OCI-LY3 (cell line): ENCODE measurements at regions not wholly inside any gene's neighbourhood (a gene's known extent, or its start where the extent isn't known, plus 50 kb on each side); places are given as distances from the start of the nearest gene placed in this dataset.

Experiments
- EZH2phosphoT487 ChIP-seq: fragments of 200-600 bp; shearing (Covaris generic); IDR thresholded peaks from 2 replicates; pipeline ENCODE4 v1.6.1; 2018; ENCODE audit warnings: antibody characterized with exemption, mixed run types, low read depth
- TF ChIP-seq, protein P1 (sequence below): fragments of 200-600, 300-600 bp; sonication (generic); IDR thresholded peaks from 2 replicates; pipeline ENCODE4 v1.5.1; 2014; ENCODE audit warnings: antibody characterized with exemption, low read length, low read depth

DNA sequence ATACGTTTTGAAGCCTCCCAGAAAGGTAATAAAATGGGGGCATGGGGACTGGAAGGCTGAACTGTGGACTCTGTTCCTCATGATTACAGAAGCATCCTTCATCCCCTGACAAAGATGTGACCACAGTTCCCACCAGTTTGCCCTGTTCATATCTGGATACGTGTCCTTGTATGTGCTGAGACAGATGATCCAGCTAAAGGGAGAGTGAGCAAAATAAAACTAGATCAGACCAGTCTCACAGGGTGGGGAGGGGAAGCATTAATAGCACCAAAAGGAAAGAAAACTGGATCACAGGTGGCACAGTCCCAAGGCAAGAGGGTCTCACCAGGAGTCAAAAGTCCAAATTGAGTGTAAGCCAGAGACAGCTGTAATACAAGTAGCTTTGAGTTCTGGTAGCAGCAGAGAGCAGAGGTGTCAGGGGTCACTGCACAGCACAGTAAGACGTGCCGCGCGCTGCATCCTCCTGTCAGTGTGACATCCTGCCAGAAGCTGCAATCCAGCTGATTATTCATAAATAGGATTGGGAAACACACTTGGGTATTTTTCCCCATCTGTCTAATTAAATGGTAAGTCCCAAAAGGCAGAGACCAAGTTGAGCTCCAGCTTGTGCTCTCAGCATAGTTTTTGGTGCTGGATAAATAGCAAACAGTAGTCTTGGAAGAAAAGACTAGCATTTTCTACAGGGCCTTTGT, 560.0 kb upstream of the CFAP20DC start:
- TF ChIP-seq, protein P1, sequence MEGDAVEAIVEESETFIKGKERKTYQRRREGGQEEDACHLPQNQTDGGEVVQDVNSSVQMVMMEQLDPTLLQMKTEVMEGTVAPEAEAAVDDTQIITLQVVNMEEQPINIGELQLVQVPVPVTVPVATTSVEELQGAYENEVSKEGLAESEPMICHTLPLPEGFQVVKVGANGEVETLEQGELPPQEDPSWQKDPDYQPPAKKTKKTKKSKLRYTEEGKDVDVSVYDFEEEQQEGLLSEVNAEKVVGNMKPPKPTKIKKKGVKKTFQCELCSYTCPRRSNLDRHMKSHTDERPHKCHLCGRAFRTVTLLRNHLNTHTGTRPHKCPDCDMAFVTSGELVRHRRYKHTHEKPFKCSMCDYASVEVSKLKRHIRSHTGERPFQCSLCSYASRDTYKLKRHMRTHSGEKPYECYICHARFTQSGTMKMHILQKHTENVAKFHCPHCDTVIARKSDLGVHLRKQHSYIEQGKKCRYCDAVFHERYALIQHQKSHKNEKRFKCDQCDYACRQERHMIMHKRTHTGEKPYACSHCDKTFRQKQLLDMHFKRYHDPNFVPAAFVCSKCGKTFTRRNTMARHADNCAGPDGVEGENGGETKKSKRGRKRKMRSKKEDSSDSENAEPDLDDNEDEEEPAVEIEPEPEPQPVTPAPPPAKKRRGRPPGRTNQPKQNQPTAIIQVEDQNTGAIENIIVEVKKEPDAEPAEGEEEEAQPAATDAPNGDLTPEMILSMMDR = no peak
- no peak for TF ChIP-seq EZH2phosphoT487
